Liver (tissue), 7 donors: ENCODE measurements at regions not wholly inside any gene's neighbourhood (a gene's known extent, or its start where the extent isn't known, plus 50 kb on each side); places are given as distances from the start of the nearest gene placed in this dataset.
"Not testable (repeated sequence)": the region's sequence is repeated elsewhere in the genome, so short reads cannot be mapped to it uniquely, and the experiment has no call there.

ENCODE experiments used
- DNase-seq: peaks from one replicate; pipeline ENCODE4 v3.0.0-alpha.2; 2017; ENCODE audit warnings: low spot score
- H3K27ac ChIP-seq, 2 donors: one replicate each; pipeline ENCODE4 v1.7.0; 2013; ENCODE audit warnings: inconsistent platforms in 2 of 2, low read length in 2 of 2, control low read depth in 1 of 2, low read depth in 1 of 2, mild to moderate bottlenecking in 1 of 2
- H3K27me3 ChIP-seq, 4 donors: one replicate each; pipeline versions ENCODE4 v1.6.1 to v1.7.0; 2013; ENCODE audit warnings: low read length in 3 of 4, inconsistent platforms in 1 of 4, mild to moderate bottlenecking in 1 of 4, moderate library complexity in 1 of 4; ENCODE audit not compliant: control insufficient read depth in 4 of 4, insufficient read depth in 4 of 4
- H3K36me3 ChIP-seq, 4 donors: one replicate each; pipeline versions ENCODE4 v1.6.1 to v1.7.0; 2013; ENCODE audit warnings: low read length in 3 of 4, mild to moderate bottlenecking in 3 of 4, low read depth in 1 of 4, moderate library complexity in 1 of 4; ENCODE audit not compliant: control insufficient read depth in 4 of 4, insufficient read depth in 3 of 4
- H3K4me1 ChIP-seq, 4 donors: one replicate each; pipeline versions ENCODE4 v1.6.1 to v1.7.0; 2013; ENCODE audit warnings: low read length in 3 of 4, mild to moderate bottlenecking in 3 of 4, moderate library complexity in 1 of 4; ENCODE audit not compliant: control insufficient read depth in 4 of 4, insufficient read depth in 4 of 4
- H3K4me3 ChIP-seq, 3 donors: one replicate each; pipeline versions ENCODE4 v1.6.1 to v1.7.0; 2013; ENCODE audit warnings: low read length in 3 of 3, control low read depth in 1 of 3, low read depth in 1 of 3, mild to moderate bottlenecking in 1 of 3
- H3K9ac ChIP-seq, 2 donors: one replicate each; pipeline ENCODE4 v1.7.0; 2013; ENCODE audit warnings: low read length in 2 of 2, mild to moderate bottlenecking in 2 of 2, moderate library complexity in 2 of 2, control low read depth in 1 of 2, low read depth in 1 of 2
- H3K9me3 ChIP-seq, 4 donors: one replicate each; pipeline versions ENCODE4 v1.6.1 to v1.7.0; 2013; ENCODE audit warnings: low read length in 3 of 4; ENCODE audit not compliant: control insufficient read depth in 4 of 4
- ATF3 ChIP-seq: IDR thresholded peaks from 2 replicates; pipeline ENCODE4 v1.6.1; 2016; ENCODE audit warnings: antibody characterized with exemption
- EGR1 ChIP-seq, 2 donors: IDR thresholded peaks; 2 replicates each; pipeline ENCODE4 v1.6.1; 2016 to 2018; ENCODE audit warnings: antibody characterized with exemption in 2 of 2, low read depth in 2 of 2
- FOXA2 ChIP-seq: IDR thresholded peaks from 2 replicates; pipeline ENCODE4 v1.6.1; 2016; ENCODE audit warnings: antibody characterized with exemption
- GABPA ChIP-seq, 2 donors: IDR thresholded peaks in 1 of 2; conservative IDR thresholded peaks in 1 of 2; 2 replicates each; pipeline ENCODE4 v1.6.1; 2016; ENCODE audit warnings: antibody characterized with exemption in 2 of 2, mild to moderate bottlenecking in 1 of 2, moderate library complexity in 1 of 2
- HNF4A ChIP-seq, 2 donors: conservative IDR thresholded peaks; 2 replicates each; pipeline ENCODE4 v1.6.1; 2016; ENCODE audit warnings: antibody characterized with exemption in 2 of 2, mild to moderate bottlenecking in 2 of 2
- HNF4G ChIP-seq: IDR thresholded peaks from 2 replicates; pipeline ENCODE4 v1.6.1; 2016; ENCODE audit warnings: antibody characterized with exemption
- NR2F2 ChIP-seq: IDR thresholded peaks from 2 replicates; pipeline ENCODE4 v1.6.1; 2016; ENCODE audit warnings: antibody characterized with exemption
- REST ChIP-seq: IDR thresholded peaks from 2 replicates; pipeline ENCODE4 v1.6.1; 2016; ENCODE audit warnings: antibody characterized with exemption, mild to moderate bottlenecking
- RXRA ChIP-seq, 2 donors: IDR thresholded peaks; 2 replicates each; pipeline ENCODE4 v1.6.1; 2017 to 2018; ENCODE audit warnings: antibody characterized with exemption in 2 of 2, mild to moderate bottlenecking in 1 of 2
- YY1 ChIP-seq: IDR thresholded peaks from 2 replicates; pipeline ENCODE4 v1.6.1; 2016; ENCODE audit warnings: antibody characterized with exemption, mild to moderate bottlenecking
- WGBS: extraction: QIAGEN DNeasy Blood & Tissue Kit; methylation state at CpG from one replicate; pipeline ENCODE4 v1.1.7; 2013; 5-methylcytosine and 5-hydroxymethylcytosine counted together
- TF ChIP-seq, protein P1 (sequence below): IDR thresholded peaks from 2 replicates; pipeline ENCODE4 v1.6.1; 2016; ENCODE audit warnings: antibody characterized with exemption
- TF ChIP-seq, protein P2 (sequence below): IDR thresholded peaks from 2 replicates; pipeline ENCODE4 v1.6.1; 2016; ENCODE audit warnings: antibody characterized with exemption
- donor health status: healthy.
- donor health status: healthy.
- donor health status: healthy.
- donor health status: healthy.

- H3K9me3 ChIP-seq, H3K36me3 ChIP-seq, H3K4me1 ChIP-seq, H3K27me3 ChIP-seq, H3K4me3 ChIP-seq, DNase-seq, H3K9ac ChIP-seq, H3K27ac ChIP-seq: not testable (repeated sequence)
- whole genome bisulfite sequencing = 47% methylated on average over 2 of the region's 2 CpGs
Measured at GRCh38 chr1:117718596-117718995, 112.7 kb downstream of the TENT5C start.

DNA sequence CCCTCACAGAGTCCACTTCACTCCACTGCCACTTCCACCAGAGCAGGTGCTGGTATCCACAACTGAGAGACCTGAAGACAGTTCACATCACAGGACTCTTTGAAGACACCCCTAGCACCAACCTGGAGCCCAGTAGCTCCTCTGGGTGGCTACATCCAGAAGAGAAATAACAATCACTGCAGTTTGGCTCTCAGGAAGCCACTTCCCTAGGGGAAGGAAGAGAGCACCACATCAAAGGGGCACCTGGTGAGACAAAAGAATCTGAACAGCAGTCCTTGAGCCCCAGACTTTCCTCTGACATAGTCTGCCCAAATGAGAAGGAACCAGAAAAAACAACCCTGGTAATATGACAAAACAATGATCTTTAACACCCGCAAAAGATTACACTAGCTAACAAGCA lies 113.2 kb downstream of the TENT5C start:
- Histone ChIP-seq H3K9me3 (peaks cover 0 to 3% (median 0%) of the 10 kb centered on the region in 4 donors), H3K36me3 (no peaks in the 10 kb centered on the region), H3K27me3 (no peaks in the 10 kb centered on the region), H3K4me1 (no peaks in the 10 kb centered on the region), H3K27ac (no peak overlapping the region), H3K4me3 (no peak overlapping the region), H3K9ac (no peak overlapping the region)
- 95% methylated on average over 1 of the region's 1 CpG for WGBS
- TF ChIP-seq, protein P1, sequence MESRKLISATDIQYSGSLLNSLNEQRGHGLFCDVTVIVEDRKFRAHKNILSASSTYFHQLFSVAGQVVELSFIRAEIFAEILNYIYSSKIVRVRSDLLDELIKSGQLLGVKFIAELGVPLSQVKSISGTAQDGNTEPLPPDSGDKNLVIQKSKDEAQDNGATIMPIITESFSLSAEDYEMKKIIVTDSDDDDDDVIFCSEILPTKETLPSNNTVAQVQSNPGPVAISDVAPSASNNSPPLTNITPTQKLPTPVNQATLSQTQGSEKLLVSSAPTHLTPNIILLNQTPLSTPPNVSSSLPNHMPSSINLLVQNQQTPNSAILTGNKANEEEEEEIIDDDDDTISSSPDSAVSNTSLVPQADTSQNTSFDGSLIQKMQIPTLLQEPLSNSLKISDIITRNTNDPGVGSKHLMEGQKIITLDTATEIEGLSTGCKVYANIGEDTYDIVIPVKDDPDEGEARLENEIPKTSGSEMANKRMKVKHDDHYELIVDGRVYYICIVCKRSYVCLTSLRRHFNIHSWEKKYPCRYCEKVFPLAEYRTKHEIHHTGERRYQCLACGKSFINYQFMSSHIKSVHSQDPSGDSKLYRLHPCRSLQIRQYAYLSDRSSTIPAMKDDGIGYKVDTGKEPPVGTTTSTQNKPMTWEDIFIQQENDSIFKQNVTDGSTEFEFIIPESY = no peak
- TF ChIP-seq RXRA (IDR thresholded peaks at IDR 0.05) (no peak), YY1 (no peak), GABPA (IDR thresholded peaks at IDR 0.05 in 1 of 2, conservative IDR thresholded peaks at IDR 0.05 in 1 of 2) (no peak), NR2F2 (no peak), HNF4A (conservative IDR thresholded peaks at IDR 0.05) (no peak), EGR1 (IDR thresholded peaks at IDR 0.05; ENCODE audit: low read depth in 2 of 2) (no peak), FOXA2 (no peak), ATF3 (no peak)
- TF ChIP-seq, protein P2, sequence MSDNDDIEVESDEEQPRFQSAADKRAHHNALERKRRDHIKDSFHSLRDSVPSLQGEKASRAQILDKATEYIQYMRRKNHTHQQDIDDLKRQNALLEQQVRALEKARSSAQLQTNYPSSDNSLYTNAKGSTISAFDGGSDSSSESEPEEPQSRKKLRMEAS = no peak
- DNase-seq = no peak

GRCh38 chr1:117732065-117732797 lies 126.4 kb downstream of the TENT5C start:
- no peak overlapping the region for H3K9ac ChIP-seq
- H3K36me3 ChIP-seq = no peaks in the 10 kb centered on the region
- peaks cover 0 to 1% (median 0%) of the 10 kb centered on the region in 4 donors for H3K9me3 ChIP-seq
- H3K4me1 ChIP-seq = peaks cover 0 to 4% (median 2%) of the 10 kb centered on the region in 4 donors
- no peak for DNase-seq
- WGBS = 88% methylated on average over 4 of the region's 4 CpGs
- no peak overlapping the region for H3K27ac ChIP-seq
- no peak overlapping the region for H3K4me3 ChIP-seq
- TF ChIP-seq REST = no peak
- no peak for TF ChIP-seq RXRA (IDR thresholded peaks at IDR 0.05)
- no peak for TF ChIP-seq EGR1 (IDR thresholded peaks at IDR 0.05; ENCODE audit: low read depth in 2 of 2)
- TF ChIP-seq FOXA2 = no peak
- TF ChIP-seq HNF4G = no peak
- TF ChIP-seq NR2F2 = no peak
- TF ChIP-seq HNF4A (conservative IDR thresholded peaks at IDR 0.05) = no peak
- TF ChIP-seq, protein P2 = no peak
- no peaks in the 10 kb centered on the region for H3K27me3 ChIP-seq
